ENCODE measurements at regions not wholly inside any gene's neighbourhood (a gene's known extent, or its start where the extent isn't known, plus 50 kb on each side); places are given as distances from the start of the nearest gene placed in this dataset.

DNA sequence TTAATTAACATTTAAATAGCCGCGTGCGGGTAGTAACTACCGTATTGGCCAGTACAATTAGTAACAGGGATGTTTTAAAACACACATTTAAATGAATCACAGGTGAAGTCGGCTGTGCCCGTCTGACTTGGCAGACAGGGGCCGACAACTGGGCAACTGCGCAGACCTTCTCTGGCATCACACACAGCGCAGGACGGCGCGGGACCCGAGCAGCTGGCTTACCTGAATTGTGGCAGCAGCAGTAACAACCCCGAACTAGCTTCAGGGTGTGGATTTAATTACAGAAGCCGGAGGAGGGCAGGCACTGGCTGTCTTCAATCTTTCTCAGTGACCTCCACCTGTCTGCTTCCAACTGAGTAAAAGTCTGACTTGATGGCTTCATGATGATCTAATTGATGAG lies 91.7 kb downstream of the DACT2 start:
- DNase-seq, result no peak

DNA sequence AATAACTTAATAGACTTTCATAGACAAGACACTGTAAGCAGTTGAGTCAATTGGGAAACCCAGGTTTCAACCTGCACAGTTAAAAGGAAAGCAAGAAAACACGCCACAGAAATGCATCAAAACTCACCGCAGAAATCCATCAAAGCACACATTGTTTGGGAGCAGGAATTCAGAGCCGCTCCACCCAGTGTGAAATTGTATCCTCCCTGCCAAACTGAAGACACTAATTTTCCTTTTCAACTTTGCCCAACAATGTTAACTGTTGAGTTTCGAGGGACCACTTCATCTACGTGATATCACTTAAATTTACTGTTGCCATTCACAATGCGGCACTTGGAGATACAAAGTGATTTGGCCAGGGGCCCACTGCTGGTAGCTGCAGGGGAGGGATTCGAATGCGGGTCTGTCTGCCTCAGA lies 92.7 kb downstream of the DACT2 start:
- no peak for DNase-seq

DNA sequence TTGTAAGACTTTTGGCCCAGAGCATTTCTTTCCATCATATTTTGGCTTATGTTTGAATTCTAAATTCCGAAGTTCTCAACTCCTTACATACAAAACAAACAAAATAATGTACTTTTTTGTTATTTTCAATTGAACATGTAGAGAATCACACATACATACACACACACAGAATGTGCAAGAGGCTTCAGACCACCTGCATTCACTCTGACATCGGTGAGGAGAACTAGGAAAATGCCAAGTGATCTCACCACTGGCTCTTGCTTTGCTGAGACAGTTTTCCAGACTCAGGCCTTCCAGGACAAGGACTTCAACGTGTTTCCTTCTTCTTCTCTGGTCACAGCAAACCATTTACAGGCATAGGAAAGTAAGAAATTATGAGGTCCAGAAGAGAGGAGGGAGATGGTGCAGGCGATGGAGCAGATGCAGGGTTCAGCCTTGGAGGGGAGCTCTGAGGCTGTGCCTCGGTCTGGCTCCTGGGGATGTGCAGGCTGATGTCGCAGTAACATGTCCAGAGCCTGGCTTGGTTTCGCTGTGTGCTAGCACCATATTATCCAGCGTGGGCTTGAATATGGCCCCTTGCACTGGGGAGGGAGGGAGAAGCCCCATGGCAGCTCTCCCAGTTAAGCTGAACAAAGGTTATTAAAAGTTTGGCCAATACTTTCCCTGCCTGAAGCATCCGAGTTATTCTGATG lies 93.4 kb downstream of the DACT2 start:
- no peak for DNase-seq

DNA sequence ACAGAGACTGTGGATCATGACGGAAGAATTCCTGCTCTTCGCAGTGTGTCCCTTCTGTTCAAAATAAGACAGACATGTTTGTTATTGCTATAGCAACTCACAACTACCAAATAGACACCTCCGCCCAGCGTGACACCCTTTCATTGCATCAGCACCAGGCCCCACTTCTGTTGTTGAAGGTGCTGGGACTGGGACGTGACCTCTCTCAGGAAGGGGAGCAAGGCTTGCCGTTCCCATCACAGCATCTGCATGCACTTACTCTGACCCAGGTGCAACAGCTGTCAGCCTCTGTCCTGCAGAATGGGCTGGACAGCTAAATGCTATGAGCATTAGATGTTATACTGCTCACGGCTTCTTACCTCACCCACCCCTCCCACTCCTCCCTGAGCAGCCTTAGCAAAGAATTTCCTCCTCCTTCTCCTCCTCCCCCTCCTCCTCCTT lies 94.1 kb downstream of the DACT2 start:
- no peak for DNase-seq

DNA sequence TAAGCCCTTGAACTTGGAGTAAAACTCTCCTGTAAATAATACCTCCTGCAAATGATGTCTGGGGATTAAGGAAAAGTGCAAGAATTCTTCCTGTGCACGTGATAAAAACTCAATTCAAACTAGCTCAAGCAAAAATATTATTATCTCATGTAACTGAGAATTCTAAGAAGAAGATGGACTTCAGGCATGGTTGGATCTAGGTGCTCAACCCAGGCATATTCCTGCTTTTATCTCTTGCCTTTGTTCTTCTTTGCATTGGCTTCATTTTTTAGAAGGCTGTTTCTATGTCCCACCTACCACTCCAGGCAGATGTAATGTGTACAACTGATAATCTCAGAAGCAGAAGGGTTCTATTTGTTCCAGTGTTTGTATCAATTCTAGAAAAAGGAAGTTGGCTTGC lies 95.8 kb downstream of the DACT2 start:
- no peak for DNase-seq

DNA sequence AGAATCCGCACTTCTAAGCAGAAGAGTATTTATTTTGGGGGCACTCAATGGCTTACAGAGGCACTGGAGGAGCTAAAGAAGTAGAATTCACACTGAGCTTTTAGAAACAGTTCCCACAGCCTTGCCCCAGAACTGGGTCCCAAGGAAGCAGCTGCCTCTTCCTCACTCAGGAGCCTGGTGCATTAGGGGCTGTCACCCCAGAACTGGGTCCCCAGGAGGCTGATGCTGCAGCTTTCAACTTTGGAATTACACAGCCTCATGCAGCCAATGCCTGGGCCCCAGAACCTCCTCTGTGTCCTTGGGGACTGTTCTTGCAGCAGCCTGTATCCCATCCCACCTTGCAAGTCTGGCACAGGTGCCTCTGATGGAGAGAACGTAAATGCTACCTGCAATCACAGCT lies 96.4 kb downstream of the DACT2 start:
- no peak for DNase-seq

DNA sequence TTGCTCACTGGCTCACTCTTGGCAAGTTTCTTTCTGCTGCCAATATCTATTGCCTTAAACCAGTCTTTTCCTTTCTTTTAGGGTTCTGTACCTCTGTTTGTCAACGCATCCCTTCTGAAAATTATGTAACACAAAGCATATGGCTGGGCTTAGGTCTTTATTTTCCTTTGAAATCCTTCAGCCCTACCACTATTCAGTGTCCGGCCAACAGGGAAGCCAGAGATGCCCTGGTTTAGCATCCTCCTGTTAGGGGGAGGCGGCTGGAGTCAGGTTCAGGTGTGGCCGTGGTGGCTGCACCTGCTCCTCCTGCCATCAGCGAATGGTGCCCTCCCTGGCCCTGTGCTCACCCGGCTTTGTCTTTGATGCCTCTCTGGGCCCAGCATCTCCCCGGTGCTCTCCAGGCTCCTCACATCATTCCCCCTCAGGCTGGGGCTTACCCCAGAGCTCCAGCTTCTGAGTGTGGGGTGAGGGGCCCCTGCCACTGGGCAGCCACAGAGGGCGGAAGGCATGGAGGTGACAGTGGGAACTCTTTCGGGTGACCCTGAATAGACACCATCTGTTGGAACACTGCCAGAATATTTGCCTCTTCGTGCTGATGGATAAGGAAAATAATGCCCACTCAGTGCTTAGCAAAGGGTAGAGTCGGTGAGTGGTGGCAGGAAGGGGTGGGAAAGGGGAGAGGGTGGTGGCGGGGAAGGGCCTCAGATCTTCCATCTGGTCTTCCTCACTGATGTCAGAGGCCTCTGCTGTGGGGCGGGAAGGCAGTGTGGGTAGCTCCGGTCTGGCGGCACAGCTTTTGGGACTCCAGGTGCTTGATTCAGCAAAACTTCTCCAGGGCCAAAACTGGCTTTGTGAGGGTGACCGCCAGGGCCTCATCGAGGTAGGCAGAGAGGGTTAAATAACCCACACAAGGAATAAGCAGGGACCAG lies 97.2 kb downstream of the DACT2 start:
- DNase-seq, result no peak

DNA sequence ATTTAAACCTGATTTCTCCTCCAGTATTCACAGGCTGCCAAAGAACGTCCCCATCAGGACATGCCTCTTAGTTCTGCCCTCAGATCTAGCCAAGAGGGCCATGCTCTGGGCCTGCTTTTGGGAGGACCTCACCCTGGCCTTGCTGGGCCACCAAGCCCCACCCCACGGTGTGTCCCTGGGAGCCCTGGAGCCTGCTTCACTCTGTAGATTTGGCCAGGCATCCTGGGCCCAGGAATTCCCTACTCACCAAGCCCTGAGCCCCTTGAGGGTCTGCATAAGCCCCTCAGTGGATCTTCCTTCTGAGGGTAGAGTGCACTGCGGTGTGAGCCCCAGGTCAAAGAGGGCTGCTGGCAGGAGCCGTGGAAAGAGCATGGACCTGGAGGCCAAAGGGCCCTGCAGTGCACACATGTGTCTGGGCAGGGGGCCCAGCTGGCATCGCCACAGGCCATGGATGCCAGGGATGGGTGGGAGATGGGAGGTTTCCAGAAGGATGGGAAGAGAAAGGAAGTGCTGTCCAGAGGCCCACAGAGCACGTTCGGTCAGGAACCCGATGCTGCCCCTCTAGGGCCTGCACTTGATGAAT lies 98.0 kb downstream of the DACT2 start:
- no peak for DNase-seq

DNA sequence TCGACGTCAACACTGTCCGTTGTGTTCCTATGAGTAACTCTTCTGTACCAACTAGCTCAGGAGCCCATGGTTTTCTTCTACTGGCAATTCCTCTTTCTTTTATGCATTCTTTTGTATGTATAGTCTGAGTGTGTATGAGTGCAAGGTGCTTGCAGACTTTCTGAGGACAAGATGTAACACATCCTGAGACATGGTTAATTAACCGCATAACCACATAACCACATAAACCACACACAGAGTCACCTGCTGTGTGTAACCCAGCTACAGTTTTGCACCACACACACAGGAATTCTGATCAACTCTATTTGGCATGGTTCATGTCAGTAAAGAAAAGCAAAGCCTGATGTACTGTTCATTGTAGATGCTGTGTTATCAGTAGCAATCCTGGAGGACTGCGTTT lies 98.6 kb downstream of the DACT2 start:
- no peak for DNase-seq

DNA sequence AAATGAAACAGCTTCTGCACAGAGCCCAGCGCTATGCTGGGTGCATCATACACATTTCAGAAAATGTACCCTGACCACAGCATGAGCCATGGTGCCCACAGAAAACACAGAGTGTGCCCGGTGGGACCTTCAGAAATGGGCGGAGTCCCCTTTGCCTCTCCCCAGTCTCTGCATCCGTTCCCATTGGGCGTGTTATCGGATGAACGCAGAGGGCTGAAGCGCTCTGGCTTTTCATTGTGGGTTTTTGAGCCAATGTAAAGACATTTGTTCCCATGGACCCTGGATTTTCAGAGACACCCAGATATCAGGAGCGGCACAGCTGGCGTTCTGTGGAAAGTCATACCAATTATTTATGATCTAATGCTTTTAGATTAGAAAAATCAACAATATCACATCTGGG lies 99.8 kb downstream of the DACT2 start:
- DNase-seq, result no peak

DNA sequence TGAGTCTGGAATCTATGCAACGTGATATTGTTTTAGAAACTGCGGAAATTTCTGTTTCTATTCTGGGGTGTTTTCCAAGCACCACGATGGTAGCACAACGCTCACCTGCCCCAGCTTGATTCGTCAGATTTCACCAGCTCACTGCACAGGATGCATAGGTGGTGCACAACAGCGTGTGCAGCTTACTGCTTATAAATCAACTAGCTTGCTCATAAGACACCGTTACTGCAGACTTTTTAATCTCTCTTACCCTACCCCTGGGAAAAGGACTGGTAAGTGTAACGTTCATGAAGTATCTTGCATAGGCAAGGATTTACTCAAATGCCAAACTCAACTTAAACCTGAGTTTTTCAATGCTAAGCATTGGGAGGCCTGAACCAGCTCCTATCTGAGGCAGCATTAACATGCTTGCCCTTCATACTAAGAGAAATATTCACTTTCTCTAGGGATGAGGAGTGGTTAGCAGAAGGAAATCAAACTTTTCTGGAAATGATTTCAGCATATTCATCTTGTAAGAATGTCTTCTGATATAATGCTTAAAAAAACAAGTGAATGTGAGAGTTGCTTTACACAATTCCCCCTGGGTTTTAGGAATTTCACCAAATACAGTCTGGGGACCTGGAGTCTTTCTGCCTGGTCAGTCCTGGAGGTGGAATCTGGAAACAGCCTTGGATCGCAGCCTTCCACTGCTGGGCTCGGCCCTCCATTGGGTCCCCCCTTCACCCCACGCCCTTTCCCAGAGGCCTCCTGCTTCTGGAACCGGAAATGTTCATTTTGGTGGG lies 100.6 kb downstream of the DACT2 start:
- no peak for DNase-seq

DNA sequence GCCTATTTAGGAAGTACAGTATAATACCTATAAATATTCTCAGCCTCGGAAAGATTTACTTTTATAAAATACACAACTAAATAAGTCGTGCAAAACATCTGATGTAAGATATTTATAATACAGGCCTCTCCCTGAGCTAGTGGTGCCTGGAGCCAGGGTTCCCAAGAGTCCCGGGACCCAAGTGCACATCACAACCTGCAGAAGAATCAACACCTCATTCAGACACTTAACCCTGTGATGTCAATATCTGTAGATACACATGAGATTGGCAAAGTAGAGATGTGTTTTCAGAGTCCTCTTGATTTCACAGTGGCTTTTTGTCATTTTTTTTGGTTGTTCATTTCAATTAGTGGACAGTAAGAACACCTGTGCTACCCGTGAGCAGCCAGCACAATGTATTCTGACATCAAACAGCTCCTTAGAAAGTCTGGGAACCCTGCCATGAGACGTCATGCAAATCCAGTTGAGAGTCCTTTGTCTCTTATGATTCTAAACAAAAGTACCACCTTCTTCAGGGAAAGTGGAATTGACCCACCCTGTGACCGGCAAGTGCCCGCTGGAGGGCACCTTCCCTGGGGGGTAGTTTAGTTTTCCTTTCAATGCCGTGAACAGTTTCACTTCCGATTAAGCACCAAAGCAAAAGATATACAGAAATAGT lies 101.6 kb downstream of the DACT2 start:
- no peak for DNase-seq

DNA sequence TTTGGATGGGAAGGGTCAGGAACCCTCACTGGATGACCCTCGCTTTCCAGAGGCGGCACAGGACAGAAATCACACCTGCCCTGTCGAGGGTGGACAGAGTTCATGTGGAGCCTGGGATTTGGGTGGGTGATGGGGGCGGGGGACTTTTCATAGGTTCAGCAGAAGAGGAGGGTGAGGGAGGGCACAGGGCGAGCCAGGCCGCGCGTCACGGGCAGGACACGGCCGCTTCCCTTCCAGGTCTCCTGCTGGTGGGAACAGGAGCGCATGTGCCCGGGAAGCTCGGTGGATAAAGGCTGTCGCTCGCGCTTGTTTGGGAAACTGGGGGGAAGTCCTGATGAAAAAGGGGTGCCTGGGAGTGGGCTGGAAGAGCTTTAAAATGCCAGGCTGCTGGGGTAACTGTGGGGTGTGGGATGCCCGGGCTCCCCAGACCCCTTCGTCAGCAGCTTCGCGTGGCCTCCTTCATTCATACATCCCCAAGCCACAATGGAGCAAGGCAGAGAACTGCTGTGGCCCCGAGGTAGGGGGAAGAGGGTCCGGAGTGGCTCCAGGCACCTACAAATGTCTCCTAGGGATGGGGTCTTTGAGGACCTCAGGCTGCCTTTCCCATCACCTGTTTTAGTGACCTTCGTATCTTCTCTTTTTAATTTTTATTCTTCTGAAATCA lies 102.2 kb downstream of the DACT2 start:
- no peak for DNase-seq

DNA sequence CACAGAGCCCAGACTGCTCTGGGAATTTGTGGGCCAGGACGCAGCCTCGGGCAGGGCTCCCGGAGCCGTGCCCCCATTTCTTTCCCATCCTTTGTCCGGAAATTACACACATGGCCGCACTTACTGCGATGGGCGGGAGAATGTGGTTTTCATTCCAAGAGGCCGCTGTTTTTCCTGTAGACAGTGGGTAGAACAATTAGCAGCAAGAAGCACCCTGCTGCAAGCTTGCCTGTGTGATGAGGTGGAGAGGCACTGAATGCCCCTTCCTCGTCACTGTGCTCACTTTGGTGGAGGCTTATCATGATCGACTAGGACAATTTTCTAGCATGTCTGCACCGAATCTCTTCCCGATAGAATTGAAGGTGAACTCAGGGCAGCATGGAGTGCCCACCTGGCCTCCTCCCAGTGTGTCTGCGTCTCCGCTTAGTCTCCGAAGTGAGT lies 102.8 kb downstream of the DACT2 start:
- DNase-seq, result no peak

DNA sequence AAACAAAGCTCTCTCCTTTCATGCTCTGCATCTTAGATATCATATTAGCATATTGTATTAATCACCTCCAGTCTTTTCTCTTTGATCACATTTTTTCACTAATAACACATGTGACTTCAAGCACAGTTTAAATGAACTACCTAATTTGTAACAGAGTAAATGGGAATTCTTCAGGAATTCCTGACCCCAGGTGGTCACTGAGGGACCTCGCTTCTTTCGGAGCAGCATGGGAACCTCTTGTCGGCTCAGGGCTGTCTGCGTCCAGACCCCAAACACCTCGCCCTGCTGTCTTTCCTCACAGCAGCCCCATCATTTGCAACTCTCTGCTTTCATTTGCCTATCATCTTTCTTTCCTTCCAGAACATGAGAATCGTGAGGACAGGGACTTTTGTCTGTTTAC lies 103.5 kb downstream of the DACT2 start:
- no peak for DNase-seq

DNA sequence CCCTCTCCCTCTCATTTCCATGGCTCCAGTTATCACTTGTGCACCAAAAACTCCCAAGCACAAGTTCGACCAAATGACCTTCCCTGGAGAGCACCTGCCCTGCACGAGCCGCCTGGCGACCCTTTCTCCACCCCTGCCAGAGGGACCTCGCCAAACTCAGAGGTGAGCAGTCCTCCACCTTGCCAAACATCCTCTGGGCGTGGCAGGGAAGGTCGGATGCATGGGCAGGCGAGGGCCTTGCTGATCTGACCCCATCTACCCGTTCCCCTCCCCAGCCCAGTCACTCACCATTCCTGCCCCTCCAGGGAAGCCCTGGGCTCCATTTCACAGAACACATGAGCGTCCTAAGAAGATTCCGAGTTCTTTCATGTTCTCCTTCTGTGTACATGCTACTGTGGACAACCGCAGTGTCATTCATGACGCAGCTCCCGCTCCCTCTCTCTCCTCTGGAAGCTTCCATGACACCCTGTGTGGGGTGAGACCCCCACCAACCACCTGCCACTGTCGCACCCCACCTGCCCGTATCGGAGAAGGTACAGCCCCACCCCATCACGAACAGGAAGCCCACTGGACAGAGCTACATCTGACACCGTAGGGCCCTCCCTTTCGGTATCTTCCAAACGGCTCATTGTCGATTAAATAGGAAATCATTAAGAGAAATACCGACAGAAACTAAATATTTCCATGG lies 104.3 kb downstream of the DACT2 start:
- DNase-seq, result no peak

DNA sequence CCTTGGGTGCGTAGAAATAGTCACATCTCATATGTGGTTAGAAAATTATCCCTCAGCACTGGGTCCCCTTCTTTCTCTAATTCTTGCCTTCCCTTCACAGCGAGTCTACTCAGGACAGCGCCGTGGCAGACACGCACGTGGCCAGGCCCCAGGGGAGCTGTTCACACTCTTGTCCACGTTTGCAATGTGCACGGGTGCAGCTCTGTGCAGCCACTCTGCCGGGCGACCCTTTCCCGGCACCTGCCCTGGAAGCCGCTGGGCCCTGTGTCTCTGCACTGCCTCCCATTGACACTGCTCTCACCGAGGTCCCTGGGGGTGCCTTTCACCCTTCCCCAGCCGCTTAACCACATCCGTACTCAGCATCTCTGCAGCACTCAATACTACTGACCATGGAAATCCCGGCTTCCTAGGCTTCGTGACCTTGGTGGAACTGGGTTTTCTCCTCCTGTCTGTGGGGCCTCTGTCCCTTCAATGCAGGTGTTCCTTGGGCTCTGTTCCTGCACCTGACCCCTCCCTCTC lies 104.9 kb downstream of the DACT2 start:
- no peak for DNase-seq

DNA sequence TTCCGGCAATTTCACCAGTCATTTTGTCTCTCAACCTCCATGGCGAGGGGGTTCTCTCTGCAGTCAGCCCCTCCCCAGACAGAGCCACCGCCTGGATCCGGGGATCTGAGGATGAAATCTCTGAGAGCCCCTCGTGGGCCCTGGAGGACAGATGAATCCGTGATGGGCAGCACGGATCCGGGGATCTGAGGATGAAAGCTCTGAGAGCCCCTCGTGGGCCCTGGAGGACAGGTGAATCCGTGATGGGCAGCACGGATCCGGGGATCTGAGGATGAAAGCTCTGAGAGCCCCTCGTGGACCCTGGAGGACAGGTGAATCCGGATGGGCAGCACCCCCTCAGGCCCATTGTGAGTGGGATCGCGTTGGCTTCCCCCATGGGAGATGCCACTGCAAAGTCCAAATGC lies 106.5 kb downstream of the DACT2 start:
- DNase-seq, result no peak

DNA sequence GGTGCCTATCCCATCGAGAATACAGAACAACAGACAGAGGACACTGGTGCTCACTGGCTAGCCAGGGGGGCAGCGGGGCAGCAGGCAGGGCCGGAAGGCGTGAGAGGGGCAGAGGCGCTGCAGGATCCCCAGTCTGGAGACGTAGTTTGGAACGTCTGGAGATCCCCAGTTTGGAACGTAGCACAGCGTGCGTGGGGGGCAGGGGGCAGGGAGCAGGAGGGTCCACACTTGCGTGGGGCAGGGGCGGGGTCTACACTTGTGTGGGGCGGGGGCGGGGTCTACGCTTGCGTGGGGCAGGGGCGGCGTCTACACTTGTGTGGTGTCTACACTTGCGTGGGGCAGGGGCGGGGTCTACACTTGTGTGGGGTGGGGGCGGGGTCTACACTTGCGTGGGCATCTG lies 107.2 kb downstream of the DACT2 start:
- DNase-seq, result no peak

DNA sequence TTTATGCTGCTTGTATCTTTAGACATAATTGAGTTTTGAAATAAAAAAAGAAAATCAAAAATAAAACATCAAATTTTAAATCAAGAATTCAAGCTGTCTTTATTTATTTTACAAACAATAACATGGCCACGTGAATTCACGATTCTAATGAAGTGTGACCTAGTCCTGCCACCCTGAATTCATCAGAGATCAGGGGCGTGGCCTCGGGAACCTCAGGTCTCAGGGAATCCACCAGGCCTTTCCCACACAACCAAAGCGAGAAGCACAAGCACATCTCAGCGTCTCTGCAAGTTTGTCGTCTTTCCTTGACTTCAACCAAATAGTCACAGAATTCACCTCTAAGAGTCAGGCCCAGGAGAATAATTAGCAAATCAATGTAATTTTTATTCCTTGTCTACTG lies 107.9 kb downstream of the DACT2 start:
- no peak for DNase-seq
